Lung (tissue), 11 donors: ENCODE measurements at regions not wholly inside any gene's neighbourhood (a gene's known extent, or its start where the extent isn't known, plus 50 kb on each side); places are given as distances from the start of the nearest gene placed in this dataset.

ENCODE experiments used
- ATAC-seq: fragments of 200-7000 bp; cut with Tn5 transposase; one replicate; pipeline ENCODE4 v1.9.1; 2020; ENCODE audit warnings: moderate number of reproducible peaks; ENCODE audit not compliant: insufficient read depth, low FRiP score
- DNase-seq, 3 donors: peaks; one replicate each; pipeline ENCODE4 v3.0.0-alpha.2; 2013 to 2017
- H3K27ac ChIP-seq, 2 donors: one replicate each; pipeline ENCODE4 v1.5.1; 2013; ENCODE audit warnings: mild to moderate bottlenecking in 2 of 2, moderate library complexity in 2 of 2, control low read depth in 1 of 2, inconsistent platforms in 1 of 2, low read depth in 1 of 2, low read length in 1 of 2
- H3K27me3 ChIP-seq, 3 donors: one replicate each; pipeline ENCODE4 v1.5.1; 2013; ENCODE audit warnings: low read length in 2 of 3; ENCODE audit not compliant: control insufficient read depth in 3 of 3, insufficient read depth in 3 of 3
- H3K36me3 ChIP-seq, 4 donors: one replicate each; pipeline ENCODE4 v1.5.1; 2013; ENCODE audit warnings: low read length in 4 of 4, mild to moderate bottlenecking in 1 of 4, moderate library complexity in 1 of 4; ENCODE audit not compliant: control insufficient read depth in 4 of 4, insufficient read depth in 4 of 4
- H3K4me1 ChIP-seq, 5 donors: one replicate each; pipeline ENCODE4 v1.5.1; 2013; ENCODE audit warnings: low read length in 5 of 5, mild to moderate bottlenecking in 2 of 5, moderate library complexity in 1 of 5; ENCODE audit not compliant: control insufficient read depth in 5 of 5, insufficient read depth in 5 of 5
- H3K4me3 ChIP-seq: one replicate; pipeline ENCODE4 v1.5.1; 2013; ENCODE audit warnings: mild to moderate bottlenecking, control low read depth, moderate library complexity
- H3K9ac ChIP-seq, 2 donors: one replicate each; pipeline ENCODE4 v1.5.1; 2013; ENCODE audit warnings: low read length in 2 of 2, control low read depth in 1 of 2; ENCODE audit not compliant: insufficient read depth in 1 of 2
- H3K9me3 ChIP-seq, 4 donors: one replicate each; pipeline ENCODE4 v1.5.1; 2013; ENCODE audit warnings: low read length in 3 of 4, mild to moderate bottlenecking in 1 of 4, moderate library complexity in 1 of 4; ENCODE audit not compliant: control insufficient read depth in 4 of 4, insufficient read depth in 3 of 4
- WGBS, 2 donors: extraction: QIAGEN DNeasy Blood & Tissue Kit; methylation state at CpG; one replicate each; pipeline ENCODE4 v1.1.7; 2013; 5-methylcytosine and 5-hydroxymethylcytosine counted together
- TF ChIP-seq, protein P1 (sequence below): IDR thresholded peaks from 2 replicates; pipeline ENCODE4 v1.5.1; 2012; ENCODE audit warnings: mild to moderate bottlenecking; ENCODE audit errors: control extremely low read depth, extremely low read depth
- donor health status: control.
- donor health status: control.
- donor health status: Bipolar disorder and iron deficiency.
- donor health status: healthy.
- donor health status: DM: yes; HTN: yes; CAD: no.

DNA sequence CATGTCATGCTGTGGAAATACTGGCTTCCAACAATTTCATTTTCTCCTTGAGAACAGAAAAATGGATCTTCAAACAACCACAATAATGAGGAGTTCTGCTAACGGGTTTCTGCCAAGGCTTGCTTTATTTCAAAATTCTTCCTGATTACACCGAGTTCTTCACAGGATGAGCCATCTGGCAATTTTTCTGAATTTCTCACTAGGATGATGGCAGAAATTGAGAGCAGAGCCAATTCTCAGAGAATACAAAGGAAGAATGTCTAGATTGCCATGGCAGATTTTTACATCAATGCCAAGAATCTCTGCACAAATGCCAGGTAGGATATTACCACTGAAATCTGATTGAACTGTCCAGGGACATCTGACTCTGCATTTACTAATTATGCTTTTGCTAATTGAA, 619.0 kb upstream of the CHRM3 start:
- TF ChIP-seq, protein P1, sequence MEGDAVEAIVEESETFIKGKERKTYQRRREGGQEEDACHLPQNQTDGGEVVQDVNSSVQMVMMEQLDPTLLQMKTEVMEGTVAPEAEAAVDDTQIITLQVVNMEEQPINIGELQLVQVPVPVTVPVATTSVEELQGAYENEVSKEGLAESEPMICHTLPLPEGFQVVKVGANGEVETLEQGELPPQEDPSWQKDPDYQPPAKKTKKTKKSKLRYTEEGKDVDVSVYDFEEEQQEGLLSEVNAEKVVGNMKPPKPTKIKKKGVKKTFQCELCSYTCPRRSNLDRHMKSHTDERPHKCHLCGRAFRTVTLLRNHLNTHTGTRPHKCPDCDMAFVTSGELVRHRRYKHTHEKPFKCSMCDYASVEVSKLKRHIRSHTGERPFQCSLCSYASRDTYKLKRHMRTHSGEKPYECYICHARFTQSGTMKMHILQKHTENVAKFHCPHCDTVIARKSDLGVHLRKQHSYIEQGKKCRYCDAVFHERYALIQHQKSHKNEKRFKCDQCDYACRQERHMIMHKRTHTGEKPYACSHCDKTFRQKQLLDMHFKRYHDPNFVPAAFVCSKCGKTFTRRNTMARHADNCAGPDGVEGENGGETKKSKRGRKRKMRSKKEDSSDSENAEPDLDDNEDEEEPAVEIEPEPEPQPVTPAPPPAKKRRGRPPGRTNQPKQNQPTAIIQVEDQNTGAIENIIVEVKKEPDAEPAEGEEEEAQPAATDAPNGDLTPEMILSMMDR, result no peak
- Histone ChIP-seq H3K27ac (no peak overlapping the region), H3K4me1 (no peaks in the 10 kb centered on the region), H3K9me3 (peaks cover 0 to 18% (median 8%) of the 10 kb centered on the region in 4 donors), H3K27me3 (no peaks in the 10 kb centered on the region), H3K9ac (no peak overlapping the region), H3K36me3 (no peaks in the 10 kb centered on the region), H3K4me3 (no peak overlapping the region)
- DNase-seq, result no peak
- ATAC-seq, result no peak
- 84% methylated on average over 2 of the region's 2 CpGs for WGBS, 2 donors

DNA sequence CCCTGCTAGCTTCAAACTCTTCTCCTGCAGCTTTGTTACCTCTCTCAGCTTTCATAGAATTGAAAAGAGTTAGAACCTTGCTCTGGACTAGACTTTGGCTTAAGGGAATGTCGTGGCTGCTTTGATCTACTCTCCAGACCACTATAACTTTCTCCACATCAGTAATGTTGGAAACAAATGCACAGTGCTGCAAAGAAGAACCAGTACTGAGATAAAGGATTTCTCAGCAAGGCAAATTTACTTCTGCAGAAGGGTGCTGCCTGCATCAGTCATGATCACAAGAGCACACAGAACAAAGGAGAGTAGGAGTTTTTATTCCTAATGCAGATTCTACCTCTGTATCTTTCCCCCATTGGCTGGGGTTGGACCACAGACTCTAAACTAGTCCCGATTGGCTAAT, 621.6 kb upstream of the CHRM3 start:
- Histone ChIP-seq H3K36me3 (no peaks in the 10 kb centered on the region), H3K9ac (no peak overlapping the region), H3K27me3 (no peaks in the 10 kb centered on the region), H3K4me1 (no peaks in the 10 kb centered on the region), H3K27ac (no peak overlapping the region), H3K4me3 (no peak overlapping the region), H3K9me3 (peaks cover 0 to 18% (median 8%) of the 10 kb centered on the region in 4 donors)
- TF ChIP-seq, protein P1, result no peak
- DNase-seq, result no peak
- ATAC-seq, result no peak
- WGBS, 2 donors, result 79 to 84% methylated on average over 2 of the region's 2 CpGs

GRCh38 chr1:238753252-238753651, 633.1 kb upstream of the CHRM3 start:
- TF ChIP-seq, protein P1, result no peak
- Histone ChIP-seq H3K36me3 (no peaks in the 10 kb centered on the region), H3K9ac (no peak overlapping the region), H3K4me3 (no peak overlapping the region), H3K27me3 (no peaks in the 10 kb centered on the region), H3K9me3 (peaks cover 0 to 4% (median 0%) of the 10 kb centered on the region in 4 donors), H3K27ac (no peak overlapping the region), H3K4me1 (no peaks in the 10 kb centered on the region)
- DNase-seq, result no peak
- 77 to 84% methylated on average over 3 of the region's 3 CpGs for WGBS, 2 donors
- ATAC-seq, result no peak

GRCh38 chr1:238752327-238752726, 634.0 kb upstream of the CHRM3 start:
- H3K4me3 ChIP-seq, result no peak overlapping the region
- no peak overlapping the region for H3K27ac ChIP-seq
- 88 to 96% methylated on average over 3 of the region's 3 CpGs for WGBS, 2 donors
- ATAC-seq, result no peak
- H3K36me3 ChIP-seq, result no peaks in the 10 kb centered on the region
- TF ChIP-seq, protein P1, result no peak
- no peaks in the 10 kb centered on the region for H3K27me3 ChIP-seq
- H3K9me3 ChIP-seq, result peaks cover 0 to 4% (median 0%) of the 10 kb centered on the region in 4 donors
- no peak overlapping the region for H3K9ac ChIP-seq
- H3K4me1 ChIP-seq, result no peaks in the 10 kb centered on the region
- no peak for DNase-seq
